ENCODE measurements at regions not wholly inside any gene's neighbourhood (a gene's known extent, or its start where the extent isn't known, plus 50 kb on each side); places are given as distances from the start of the nearest gene placed in this dataset.

GRCh38 chr7:121489440-121489839, 93.3 kb upstream of the FAM3C start:
- Histone ChIP-seq H3K36me3 (ENCODE audit: control insufficient read depth in 5 of 5, insufficient read depth in 5 of 5, low read length in 5 of 5) (no peaks in the 10 kb centered on the region), H3K4me3 (ENCODE audit: low read depth in 1 of 5, low read length in 5 of 5) (no peak overlapping the region), H3K4me1 (ENCODE audit: control insufficient read depth in 5 of 5, insufficient read depth in 5 of 5, low read length in 5 of 5) (peaks cover 0 to 7% (median 6%) of the 10 kb centered on the region in 5 donors), H3K27me3 (ENCODE audit: control insufficient read depth in 5 of 5, insufficient read depth in 4 of 5, low read length in 5 of 5) (no peaks in the 10 kb centered on the region), H3K27ac (ENCODE audit: low read depth, low read length) (no peak overlapping the region), H3K9me3 (ENCODE audit: control insufficient read depth in 5 of 5, low read length in 5 of 5) (no peaks in the 10 kb centered on the region), H3K9ac (ENCODE audit: low read length in 5 of 5) (no peak overlapping the region)

- H3K9me3 ChIP-seq (ENCODE audit: control insufficient read depth in 5 of 5, low read length in 5 of 5), result no peaks in the 10 kb centered on the region
- H3K4me3 ChIP-seq (ENCODE audit: low read depth in 1 of 5, low read length in 5 of 5), result no peak overlapping the region
- H3K4me1 ChIP-seq (ENCODE audit: control insufficient read depth in 5 of 5, insufficient read depth in 5 of 5, low read length in 5 of 5), result peaks cover 0 to 7% (median 6%) of the 10 kb centered on the region in 5 donors
- no peak overlapping the region for H3K27ac ChIP-seq (ENCODE audit: low read depth, low read length)
- no peaks in the 10 kb centered on the region for H3K27me3 ChIP-seq (ENCODE audit: control insufficient read depth in 5 of 5, insufficient read depth in 4 of 5, low read length in 5 of 5)
- H3K36me3 ChIP-seq (ENCODE audit: control insufficient read depth in 5 of 5, insufficient read depth in 5 of 5, low read length in 5 of 5), result no peaks in the 10 kb centered on the region
- H3K9ac ChIP-seq (ENCODE audit: low read length in 5 of 5), result no peak overlapping the region
Observed at GRCh38 chr7:121488111-121488650, 92.1 kb upstream of the FAM3C start.

- no peak overlapping the region for H3K27ac ChIP-seq (ENCODE audit: low read depth, low read length)
- peaks cover 0 to 7% (median 6%) of the 10 kb centered on the region in 5 donors for H3K4me1 ChIP-seq (ENCODE audit: control insufficient read depth in 5 of 5, insufficient read depth in 5 of 5, low read length in 5 of 5)
- H3K9me3 ChIP-seq (ENCODE audit: control insufficient read depth in 5 of 5, low read length in 5 of 5), result no peaks in the 10 kb centered on the region
- no peaks in the 10 kb centered on the region for H3K36me3 ChIP-seq (ENCODE audit: control insufficient read depth in 5 of 5, insufficient read depth in 5 of 5, low read length in 5 of 5)
- H3K9ac ChIP-seq (ENCODE audit: low read length in 5 of 5), result no peak overlapping the region
- no peaks in the 10 kb centered on the region for H3K27me3 ChIP-seq (ENCODE audit: control insufficient read depth in 5 of 5, insufficient read depth in 4 of 5, low read length in 5 of 5)
- H3K4me3 ChIP-seq (ENCODE audit: low read depth in 1 of 5, low read length in 5 of 5), result no peak overlapping the region
Observed at GRCh38 chr7:121486590-121486989, 90.5 kb upstream of the FAM3C start.

GRCh38 chr7:121485467-121486243, 89.5 kb upstream of the FAM3C start:
- Histone ChIP-seq H3K4me1 (ENCODE audit: control insufficient read depth in 5 of 5, insufficient read depth in 5 of 5, low read length in 5 of 5) (peaks cover 0 to 7% (median 6%) of the 10 kb centered on the region in 5 donors), H3K27me3 (ENCODE audit: control insufficient read depth in 5 of 5, insufficient read depth in 4 of 5, low read length in 5 of 5) (no peaks in the 10 kb centered on the region), H3K27ac (ENCODE audit: low read depth, low read length) (peak overlapping the region; percentile 22), H3K9ac (ENCODE audit: low read length in 5 of 5) (no peak overlapping the region), H3K9me3 (ENCODE audit: control insufficient read depth in 5 of 5, low read length in 5 of 5) (no peaks in the 10 kb centered on the region), H3K4me3 (ENCODE audit: low read depth in 1 of 5, low read length in 5 of 5) (peak overlapping the region in 1 of 5 donors; percentile 23), H3K36me3 (ENCODE audit: control insufficient read depth in 5 of 5, insufficient read depth in 5 of 5, low read length in 5 of 5) (no peaks in the 10 kb centered on the region)

- Histone ChIP-seq H3K4me3 (ENCODE audit: low read depth in 1 of 5, low read length in 5 of 5) (no peak overlapping the region), H3K27me3 (ENCODE audit: control insufficient read depth in 5 of 5, insufficient read depth in 4 of 5, low read length in 5 of 5) (no peaks in the 10 kb centered on the region), H3K36me3 (ENCODE audit: control insufficient read depth in 5 of 5, insufficient read depth in 5 of 5, low read length in 5 of 5) (no peaks in the 10 kb centered on the region), H3K9me3 (ENCODE audit: control insufficient read depth in 5 of 5, low read length in 5 of 5) (no peaks in the 10 kb centered on the region), H3K4me1 (ENCODE audit: control insufficient read depth in 5 of 5, insufficient read depth in 5 of 5, low read length in 5 of 5) (peaks cover 0 to 7% (median 6%) of the 10 kb centered on the region in 5 donors), H3K9ac (ENCODE audit: low read length in 5 of 5) (no peak overlapping the region), H3K27ac (ENCODE audit: low read depth, low read length) (no peak overlapping the region)
Observed at GRCh38 chr7:121484089-121484763, 88.1 kb upstream of the FAM3C start.

GRCh38 chr7:121480566-121481335, 84.6 kb upstream of the FAM3C start:
- Histone ChIP-seq H3K4me1 (ENCODE audit: control insufficient read depth in 5 of 5, insufficient read depth in 5 of 5, low read length in 5 of 5) (peaks cover 0 to 7% (median 5%) of the 10 kb centered on the region in 5 donors), H3K4me3 (ENCODE audit: low read depth in 1 of 5, low read length in 5 of 5) (no peak overlapping the region), H3K9ac (ENCODE audit: low read length in 5 of 5) (no peak overlapping the region), H3K27ac (ENCODE audit: low read depth, low read length) (no peak overlapping the region), H3K9me3 (ENCODE audit: control insufficient read depth in 5 of 5, low read length in 5 of 5) (no peaks in the 10 kb centered on the region), H3K36me3 (ENCODE audit: control insufficient read depth in 5 of 5, insufficient read depth in 5 of 5, low read length in 5 of 5) (no peaks in the 10 kb centered on the region), H3K27me3 (ENCODE audit: control insufficient read depth in 5 of 5, insufficient read depth in 4 of 5, low read length in 5 of 5) (no peaks in the 10 kb centered on the region)

- Histone ChIP-seq H3K27me3 (ENCODE audit: control insufficient read depth in 5 of 5, insufficient read depth in 4 of 5, low read length in 5 of 5) (no peaks in the 10 kb centered on the region), H3K9me3 (ENCODE audit: control insufficient read depth in 5 of 5, low read length in 5 of 5) (no peaks in the 10 kb centered on the region), H3K9ac (ENCODE audit: low read length in 5 of 5) (no peak overlapping the region), H3K36me3 (ENCODE audit: control insufficient read depth in 5 of 5, insufficient read depth in 5 of 5, low read length in 5 of 5) (no peaks in the 10 kb centered on the region), H3K4me1 (ENCODE audit: control insufficient read depth in 5 of 5, insufficient read depth in 5 of 5, low read length in 5 of 5) (peaks cover 0 to 3% (median 0%) of the 10 kb centered on the region in 5 donors), H3K4me3 (ENCODE audit: low read depth in 1 of 5, low read length in 5 of 5) (no peak overlapping the region), H3K27ac (ENCODE audit: low read depth, low read length) (no peak overlapping the region)
Observed at GRCh38 chr7:121480058-121480457, 84.0 kb upstream of the FAM3C start.

- no peak overlapping the region for H3K9ac ChIP-seq (ENCODE audit: low read length in 5 of 5)
- H3K4me3 ChIP-seq (ENCODE audit: low read depth in 1 of 5, low read length in 5 of 5), result no peak overlapping the region
Observed at GRCh38 chr7:121479466-121479865, 83.4 kb upstream of the FAM3C start.

GRCh38 chr7:121475806-121476205, 79.7 kb upstream of the FAM3C start:
- Histone ChIP-seq H3K27ac (ENCODE audit: low read depth, low read length) (no peak overlapping the region), H3K9me3 (ENCODE audit: control insufficient read depth in 5 of 5, low read length in 5 of 5) (no peaks in the 10 kb centered on the region)

More at GRCh38 chr7:121479466-121479865, 83.4 kb upstream of the FAM3C start:
- Histone ChIP-seq H3K27me3 (ENCODE audit: control insufficient read depth in 5 of 5, insufficient read depth in 4 of 5, low read length in 5 of 5) (no peaks in the 10 kb centered on the region), H3K27ac (ENCODE audit: low read depth, low read length) (no peak overlapping the region), H3K36me3 (ENCODE audit: control insufficient read depth in 5 of 5, insufficient read depth in 5 of 5, low read length in 5 of 5) (no peaks in the 10 kb centered on the region), H3K4me1 (ENCODE audit: control insufficient read depth in 5 of 5, insufficient read depth in 5 of 5, low read length in 5 of 5) (peaks cover 0 to 3% (median 0%) of the 10 kb centered on the region in 5 donors), H3K9me3 (ENCODE audit: control insufficient read depth in 5 of 5, low read length in 5 of 5) (no peaks in the 10 kb centered on the region)

More at GRCh38 chr7:121475806-121476205, 79.7 kb upstream of the FAM3C start:
- peaks cover 0 to 3% (median 0%) of the 10 kb centered on the region in 5 donors for H3K4me1 ChIP-seq (ENCODE audit: control insufficient read depth in 5 of 5, insufficient read depth in 5 of 5, low read length in 5 of 5)
- no peaks in the 10 kb centered on the region for H3K27me3 ChIP-seq (ENCODE audit: control insufficient read depth in 5 of 5, insufficient read depth in 4 of 5, low read length in 5 of 5)
- H3K36me3 ChIP-seq (ENCODE audit: control insufficient read depth in 5 of 5, insufficient read depth in 5 of 5, low read length in 5 of 5), result no peaks in the 10 kb centered on the region
- H3K4me3 ChIP-seq (ENCODE audit: low read depth in 1 of 5, low read length in 5 of 5), result no peak overlapping the region
- no peak overlapping the region for H3K9ac ChIP-seq (ENCODE audit: low read length in 5 of 5)
